ENCODE measurements at regions not wholly inside any gene's neighbourhood (a gene's known extent, or its start where the extent isn't known, plus 50 kb on each side); places are given as distances from the start of the nearest gene placed in this dataset.

DNA sequence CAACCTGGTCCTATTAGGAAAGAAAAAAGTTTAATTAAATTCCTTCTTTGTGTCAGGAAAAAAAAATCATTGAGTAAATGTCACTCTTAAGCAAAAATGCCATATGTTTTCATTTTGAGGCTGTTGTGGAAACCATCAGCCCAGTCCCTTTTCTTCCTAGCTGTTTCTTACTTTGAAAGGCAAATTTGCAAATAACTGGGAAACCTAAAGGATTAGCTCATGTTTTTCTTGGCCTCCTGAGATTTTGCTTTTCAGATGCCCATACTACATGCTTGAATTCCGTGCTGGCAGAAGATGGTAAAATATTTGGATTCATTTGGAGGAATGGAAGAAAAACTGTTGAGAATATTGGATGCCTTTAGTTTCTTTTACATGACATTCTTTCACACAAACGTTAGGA lies 182.1 kb upstream of the ADAMTS5 start:
- H3K4me3 ChIP-seq (ENCODE audit: low read depth, low read length) = no peak overlapping the region
- POLR2A ChIA-PET = interaction anchor here (1.2 kb wide), 1 partner anchor 152 kb away, joined by 3 read pairs; no protein-coding TSS in a partner anchor
- TF ChIP-seq, protein P1, sequence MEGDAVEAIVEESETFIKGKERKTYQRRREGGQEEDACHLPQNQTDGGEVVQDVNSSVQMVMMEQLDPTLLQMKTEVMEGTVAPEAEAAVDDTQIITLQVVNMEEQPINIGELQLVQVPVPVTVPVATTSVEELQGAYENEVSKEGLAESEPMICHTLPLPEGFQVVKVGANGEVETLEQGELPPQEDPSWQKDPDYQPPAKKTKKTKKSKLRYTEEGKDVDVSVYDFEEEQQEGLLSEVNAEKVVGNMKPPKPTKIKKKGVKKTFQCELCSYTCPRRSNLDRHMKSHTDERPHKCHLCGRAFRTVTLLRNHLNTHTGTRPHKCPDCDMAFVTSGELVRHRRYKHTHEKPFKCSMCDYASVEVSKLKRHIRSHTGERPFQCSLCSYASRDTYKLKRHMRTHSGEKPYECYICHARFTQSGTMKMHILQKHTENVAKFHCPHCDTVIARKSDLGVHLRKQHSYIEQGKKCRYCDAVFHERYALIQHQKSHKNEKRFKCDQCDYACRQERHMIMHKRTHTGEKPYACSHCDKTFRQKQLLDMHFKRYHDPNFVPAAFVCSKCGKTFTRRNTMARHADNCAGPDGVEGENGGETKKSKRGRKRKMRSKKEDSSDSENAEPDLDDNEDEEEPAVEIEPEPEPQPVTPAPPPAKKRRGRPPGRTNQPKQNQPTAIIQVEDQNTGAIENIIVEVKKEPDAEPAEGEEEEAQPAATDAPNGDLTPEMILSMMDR (IDR thresholded peaks at IDR 0.05; ENCODE audit: insufficient read depth, low read length, missing control alignments) = no peak
- CTCF ChIA-PET = no interaction called here
- peak; percentile 88 for DNase-seq (ENCODE audit: low read depth, low spot score)

DNA sequence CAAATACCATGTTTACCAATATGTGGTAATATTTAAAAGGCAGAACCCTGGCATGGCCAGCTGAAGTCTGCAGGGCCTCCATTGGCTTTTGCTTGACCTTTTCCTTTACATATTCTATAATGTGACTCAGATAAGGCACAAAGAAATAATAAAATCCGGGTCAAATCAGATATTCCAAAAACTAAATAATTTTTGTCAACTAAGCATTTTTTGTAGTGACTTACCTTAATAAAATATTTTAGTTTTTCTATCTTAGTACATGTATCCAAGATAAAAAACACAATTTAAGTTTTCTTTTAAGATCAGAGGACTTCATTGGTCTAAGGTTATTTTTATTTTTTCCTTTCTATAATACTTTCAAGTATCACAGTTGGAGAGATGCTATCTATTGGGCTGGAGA lies 179.4 kb upstream of the ADAMTS5 start:
- TF ChIP-seq, protein P1 (IDR thresholded peaks at IDR 0.05; ENCODE audit: insufficient read depth, low read length, missing control alignments) = no peak
- no peak overlapping the region for H3K4me3 ChIP-seq (ENCODE audit: low read depth, low read length)
- no peak for DNase-seq (ENCODE audit: low read depth, low spot score)
- CTCF ChIA-PET = no interaction called here
- POLR2A ChIA-PET = no interaction called here

DNA sequence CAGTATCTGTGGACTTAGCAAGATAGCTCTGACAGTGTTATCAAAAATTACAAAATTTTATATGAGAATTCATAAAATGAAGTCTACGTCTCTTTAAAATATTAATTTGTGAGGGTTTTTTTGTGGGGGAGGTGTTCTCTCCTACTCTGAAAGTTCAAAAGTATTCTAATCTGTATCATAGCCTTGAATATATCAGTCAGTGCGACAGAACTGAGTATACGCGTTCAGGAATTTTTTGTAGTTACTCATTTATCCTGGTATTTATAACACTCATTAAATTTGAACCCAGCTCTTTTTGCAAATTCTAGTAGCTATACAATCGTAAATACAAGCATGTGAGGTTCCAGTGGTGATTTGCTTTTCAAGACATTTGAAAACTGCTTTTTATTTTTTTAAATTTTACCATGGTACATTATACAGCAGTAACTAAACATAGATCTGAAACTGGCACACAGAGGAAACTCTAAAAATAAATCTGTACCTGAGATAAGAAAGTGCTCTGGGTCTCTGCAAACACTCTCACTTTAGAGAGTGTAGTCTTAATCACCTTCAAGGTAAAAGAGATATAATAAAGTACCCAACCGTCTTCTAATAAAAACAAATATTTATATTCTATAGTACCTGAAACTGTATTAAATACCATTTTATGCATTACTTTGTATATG lies 178.4 kb upstream of the ADAMTS5 start:
- ChIA-PET POLR2A (no interaction called here), CTCF (no interaction called here)
- TF ChIP-seq, protein P1 (IDR thresholded peaks at IDR 0.05; ENCODE audit: insufficient read depth, low read length, missing control alignments) = no peak
- no peak overlapping the region for H3K4me3 ChIP-seq (ENCODE audit: low read depth, low read length)
- DNase-seq (ENCODE audit: low read depth, low spot score) = no peak

DNA sequence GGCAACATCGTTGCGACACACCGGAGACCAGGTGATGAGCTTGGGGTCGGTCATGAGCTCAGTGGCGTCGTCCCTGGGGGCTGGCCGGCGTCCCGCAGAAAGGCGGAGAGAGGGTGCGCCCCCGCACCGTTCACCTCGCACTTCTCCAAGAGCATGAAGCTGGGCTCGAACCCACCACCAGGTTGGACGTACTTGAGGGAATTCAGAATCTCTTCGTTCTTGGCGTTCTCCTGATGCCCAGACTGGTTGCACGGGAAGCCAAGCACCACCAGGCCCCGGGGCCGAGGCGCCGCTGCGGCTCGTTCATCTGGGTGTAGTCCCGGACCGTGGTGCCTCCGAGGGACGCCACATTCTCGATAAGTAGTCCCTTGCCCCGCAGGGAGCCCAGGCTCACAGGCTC lies 176.6 kb upstream of the ADAMTS5 start:
- no peak for DNase-seq (ENCODE audit: low read depth, low spot score)
- TF ChIP-seq, protein P1 (IDR thresholded peaks at IDR 0.05; ENCODE audit: insufficient read depth, low read length, missing control alignments) = no peak
- no peak overlapping the region for H3K4me3 ChIP-seq (ENCODE audit: low read depth, low read length)
- ChIA-PET POLR2A (no interaction called here), CTCF (no interaction called here)

DNA sequence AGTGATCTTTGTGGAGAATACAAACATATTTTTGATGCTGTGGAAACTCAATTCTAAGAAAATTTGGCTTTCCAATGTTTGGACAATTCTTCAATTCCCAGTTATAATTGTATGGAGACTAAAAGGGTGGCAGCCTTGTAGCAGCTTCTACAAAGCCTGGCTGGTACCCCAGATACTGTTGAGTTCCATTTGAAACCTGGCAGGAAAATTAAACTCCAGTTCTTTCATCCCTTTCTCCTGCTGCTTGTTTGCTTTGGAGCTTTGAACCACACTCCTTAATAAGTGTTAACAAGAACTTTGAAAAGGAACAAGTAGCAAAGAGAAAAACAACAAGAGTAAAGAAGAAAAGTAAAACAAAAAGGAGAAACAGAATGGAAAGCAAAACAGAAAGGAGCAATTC lies 172.6 kb upstream of the ADAMTS5 start:
- no peak for DNase-seq (ENCODE audit: low read depth, low spot score)
- TF ChIP-seq, protein P1 (IDR thresholded peaks at IDR 0.05; ENCODE audit: insufficient read depth, low read length, missing control alignments) = no peak
- POLR2A ChIA-PET = no interaction called here
- CTCF ChIA-PET = no interaction called here
- H3K4me3 ChIP-seq (ENCODE audit: low read depth, low read length) = no peak overlapping the region

DNA sequence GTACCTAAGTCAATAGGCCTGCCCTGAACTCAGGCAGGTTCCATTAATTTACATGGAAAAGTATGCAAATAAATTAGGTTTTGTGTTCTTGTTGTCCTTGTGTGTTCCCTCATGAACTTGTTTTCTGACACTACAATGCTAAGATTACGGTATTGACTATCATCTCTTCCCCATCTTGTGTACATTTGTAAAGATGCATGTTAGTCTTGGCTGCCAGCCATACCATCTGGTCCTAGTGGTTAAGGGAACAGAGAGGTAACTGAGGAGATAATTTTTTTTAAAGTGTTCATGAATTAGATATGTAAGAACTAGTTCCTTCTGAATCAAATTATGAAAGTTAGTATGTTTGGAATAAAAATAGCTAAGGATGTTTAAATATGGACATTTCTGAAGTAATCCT lies 167.6 kb upstream of the ADAMTS5 start:
- DNase-seq (ENCODE audit: low read depth, low spot score) = no peak
- CTCF ChIA-PET = no interaction called here

More for the DNA sequence above, 167.6 kb upstream of the ADAMTS5 start:
- POLR2A ChIA-PET = no interaction called here
- TF ChIP-seq, protein P1 (IDR thresholded peaks at IDR 0.05; ENCODE audit: insufficient read depth, low read length, missing control alignments) = no peak
- H3K4me3 ChIP-seq (ENCODE audit: low read depth, low read length) = no peak overlapping the region

All from AG04449 (cell line).